ENCODE measurements at regions not wholly inside any gene's neighbourhood (a gene's known extent, or its start where the extent isn't known, plus 50 kb on each side); places are given as distances from the start of the nearest gene placed in this dataset.

GRCh38 chr2:184351126-184351525 lies 247.2 kb upstream of the ZNF804A start:
- no peak for DNase-seq (ENCODE audit: extremely low spot score, unreplicated experiment)
- Mint-ChIP-seq H3K27me3 (no peaks in the 10 kb centered on the region), H3K4me3 (no peak overlapping the region), H3K36me3 (no peaks in the 10 kb centered on the region), H3K4me1 (ENCODE audit: unreplicated experiment) (no peaks in the 10 kb centered on the region), H3K9me3 (no peaks in the 10 kb centered on the region), H3K27ac (no peak overlapping the region)
- no peak for TF ChIP-seq CTCF (conservative IDR thresholded peaks at IDR 0.05)

GRCh38 chr2:184357033-184357432 lies 241.3 kb upstream of the ZNF804A start:
- Mint-ChIP-seq H3K4me1 (ENCODE audit: unreplicated experiment) (no peaks in the 10 kb centered on the region), H3K9me3 (no peaks in the 10 kb centered on the region), H3K27me3 (peaks cover 3% of the 10 kb centered on the region), H3K36me3 (no peaks in the 10 kb centered on the region), H3K27ac (no peak overlapping the region), H3K4me3 (no peak overlapping the region)
- no peak for TF ChIP-seq CTCF (conservative IDR thresholded peaks at IDR 0.05)
- no peak for DNase-seq (ENCODE audit: extremely low spot score, unreplicated experiment)

DNA sequence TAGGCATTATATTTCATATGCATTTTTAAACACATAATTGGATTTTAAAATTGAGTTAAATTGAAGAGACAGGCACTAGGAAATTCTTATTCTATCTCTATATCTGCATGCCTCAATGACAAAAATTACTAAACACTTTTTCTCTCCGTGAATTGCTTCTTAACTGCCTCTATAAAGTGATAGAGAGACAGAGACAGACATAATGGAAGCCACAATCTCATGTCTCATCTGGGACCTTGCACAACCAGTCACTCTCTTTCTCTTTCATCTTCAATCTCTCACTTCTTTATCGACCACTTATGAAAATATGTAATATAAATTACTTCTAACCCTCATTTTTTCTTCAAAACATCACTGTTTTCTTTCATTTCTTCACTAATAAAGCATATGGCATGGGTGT lies 238.9 kb upstream of the ZNF804A start:
- H3K4me1 Mint-ChIP-seq (ENCODE audit: unreplicated experiment) = no peaks in the 10 kb centered on the region
- H3K4me3 Mint-ChIP-seq = no peak overlapping the region
- no peaks in the 10 kb centered on the region for H3K36me3 Mint-ChIP-seq
- TF ChIP-seq CTCF (conservative IDR thresholded peaks at IDR 0.05) = no peak
- H3K9me3 Mint-ChIP-seq = no peaks in the 10 kb centered on the region
- no peak overlapping the region for H3K27ac Mint-ChIP-seq
- no peak for DNase-seq (ENCODE audit: extremely low spot score, unreplicated experiment)
- H3K27me3 Mint-ChIP-seq = peaks cover 3% of the 10 kb centered on the region

DNA sequence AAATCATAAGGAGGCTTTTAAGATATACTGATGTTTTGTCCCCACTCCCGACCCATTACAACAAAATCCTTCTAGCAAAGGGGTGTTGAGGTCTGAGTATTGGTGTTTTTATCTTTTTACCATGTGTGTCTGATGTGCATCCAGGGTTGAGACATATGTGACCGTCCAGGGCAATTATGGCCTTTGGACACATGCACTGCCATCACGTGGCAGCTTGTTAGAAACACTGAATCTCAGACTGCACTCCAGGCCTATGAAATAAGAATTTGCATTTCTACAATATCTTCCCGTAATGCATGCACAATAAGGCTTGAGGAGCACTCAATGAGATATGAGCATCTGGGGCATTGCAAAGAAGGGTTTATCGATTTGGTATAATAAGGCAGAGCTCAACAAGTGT lies 235.1 kb upstream of the ZNF804A start:
- H3K4me3 Mint-ChIP-seq = no peak overlapping the region

DNA sequence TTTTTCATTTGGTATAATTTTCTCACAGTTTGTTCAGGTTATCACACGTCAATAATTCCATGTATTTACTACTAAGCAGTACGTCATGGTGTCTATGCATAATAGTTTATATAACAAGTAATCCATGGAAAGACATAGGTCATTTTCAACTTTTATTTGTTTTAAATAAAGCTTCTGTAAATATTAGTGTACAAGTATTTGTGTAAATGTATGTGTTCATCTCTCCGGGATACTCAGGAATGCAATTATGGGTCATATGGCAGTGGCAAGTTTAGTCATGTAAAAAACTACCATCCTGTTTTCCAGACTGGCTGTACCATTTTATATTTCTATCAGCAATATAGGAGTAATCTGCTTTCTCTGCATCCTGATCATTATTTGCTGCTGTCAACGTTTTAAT lies 231.1 kb upstream of the ZNF804A start:
- H3K27me3 Mint-ChIP-seq = no peaks in the 10 kb centered on the region
- no peaks in the 10 kb centered on the region for H3K9me3 Mint-ChIP-seq
- H3K4me1 Mint-ChIP-seq (ENCODE audit: unreplicated experiment) = no peaks in the 10 kb centered on the region
- no peaks in the 10 kb centered on the region for H3K36me3 Mint-ChIP-seq
- no peak for TF ChIP-seq CTCF (conservative IDR thresholded peaks at IDR 0.05)
- H3K27ac Mint-ChIP-seq = no peak overlapping the region
- DNase-seq (ENCODE audit: extremely low spot score, unreplicated experiment) = no peak
- H3K4me3 Mint-ChIP-seq = no peak overlapping the region

More for the DNA sequence above, 235.1 kb upstream of the ZNF804A start:
- no peak for DNase-seq (ENCODE audit: extremely low spot score, unreplicated experiment)
- no peak for TF ChIP-seq CTCF (conservative IDR thresholded peaks at IDR 0.05)
- H3K9me3 Mint-ChIP-seq = no peaks in the 10 kb centered on the region
- H3K4me1 Mint-ChIP-seq (ENCODE audit: unreplicated experiment) = no peaks in the 10 kb centered on the region
- no peak overlapping the region for H3K27ac Mint-ChIP-seq
- H3K36me3 Mint-ChIP-seq = no peaks in the 10 kb centered on the region
- no peaks in the 10 kb centered on the region for H3K27me3 Mint-ChIP-seq

GRCh38 chr2:184369307-184369706 lies 229.0 kb upstream of the ZNF804A start:
- Mint-ChIP-seq H3K4me1 (ENCODE audit: unreplicated experiment) (no peaks in the 10 kb centered on the region), H3K36me3 (no peaks in the 10 kb centered on the region), H3K9me3 (no peaks in the 10 kb centered on the region), H3K27me3 (no peaks in the 10 kb centered on the region), H3K27ac (no peak overlapping the region), H3K4me3 (no peak overlapping the region)
- DNase-seq (ENCODE audit: extremely low spot score, unreplicated experiment) = no peak
- TF ChIP-seq CTCF (conservative IDR thresholded peaks at IDR 0.05) = no peak

Measured in type B pancreatic cell (in vitro differentiated cells).